ENCODE measurements at regions not wholly inside any gene's neighbourhood (a gene's known extent, or its start where the extent isn't known, plus 50 kb on each side); places are given as distances from the start of the nearest gene placed in this dataset.

DNA sequence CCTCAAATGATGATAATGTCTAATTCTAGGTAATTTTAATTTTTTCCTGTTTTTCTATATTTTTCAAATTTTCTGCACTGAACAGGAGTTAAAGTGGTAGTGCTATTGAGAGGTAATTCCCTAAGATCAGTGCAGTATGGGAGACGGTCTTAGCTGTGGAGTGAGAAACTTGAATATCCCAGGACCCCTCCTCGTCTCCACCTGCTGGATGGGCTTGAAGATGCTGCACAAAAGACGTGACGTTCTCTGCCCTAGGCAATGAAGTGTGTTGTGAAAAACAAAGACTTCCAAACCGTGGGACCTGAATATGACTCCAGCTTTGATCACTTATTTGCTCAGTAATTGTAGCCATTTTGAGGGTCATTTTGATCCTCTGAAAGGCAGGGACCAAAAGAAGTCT lies 298.1 kb downstream of the VRK1 start:
- TF ChIP-seq, protein P1, sequence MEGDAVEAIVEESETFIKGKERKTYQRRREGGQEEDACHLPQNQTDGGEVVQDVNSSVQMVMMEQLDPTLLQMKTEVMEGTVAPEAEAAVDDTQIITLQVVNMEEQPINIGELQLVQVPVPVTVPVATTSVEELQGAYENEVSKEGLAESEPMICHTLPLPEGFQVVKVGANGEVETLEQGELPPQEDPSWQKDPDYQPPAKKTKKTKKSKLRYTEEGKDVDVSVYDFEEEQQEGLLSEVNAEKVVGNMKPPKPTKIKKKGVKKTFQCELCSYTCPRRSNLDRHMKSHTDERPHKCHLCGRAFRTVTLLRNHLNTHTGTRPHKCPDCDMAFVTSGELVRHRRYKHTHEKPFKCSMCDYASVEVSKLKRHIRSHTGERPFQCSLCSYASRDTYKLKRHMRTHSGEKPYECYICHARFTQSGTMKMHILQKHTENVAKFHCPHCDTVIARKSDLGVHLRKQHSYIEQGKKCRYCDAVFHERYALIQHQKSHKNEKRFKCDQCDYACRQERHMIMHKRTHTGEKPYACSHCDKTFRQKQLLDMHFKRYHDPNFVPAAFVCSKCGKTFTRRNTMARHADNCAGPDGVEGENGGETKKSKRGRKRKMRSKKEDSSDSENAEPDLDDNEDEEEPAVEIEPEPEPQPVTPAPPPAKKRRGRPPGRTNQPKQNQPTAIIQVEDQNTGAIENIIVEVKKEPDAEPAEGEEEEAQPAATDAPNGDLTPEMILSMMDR (IDR thresholded peaks at IDR 0.05) = no peak
- TF ChIP-seq, protein P2, sequence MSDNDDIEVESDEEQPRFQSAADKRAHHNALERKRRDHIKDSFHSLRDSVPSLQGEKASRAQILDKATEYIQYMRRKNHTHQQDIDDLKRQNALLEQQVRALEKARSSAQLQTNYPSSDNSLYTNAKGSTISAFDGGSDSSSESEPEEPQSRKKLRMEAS (IDR thresholded peaks at IDR 0.05; ENCODE audit: low read depth) = no peak
- no peak for TF ChIP-seq MXI1 (IDR thresholded peaks at IDR 0.05; ENCODE audit: low read depth, low read length)
- no peak for TF ChIP-seq SMC3 (IDR thresholded peaks at IDR 0.05; ENCODE audit: low read depth, low read length)
- TF ChIP-seq, protein P3, sequence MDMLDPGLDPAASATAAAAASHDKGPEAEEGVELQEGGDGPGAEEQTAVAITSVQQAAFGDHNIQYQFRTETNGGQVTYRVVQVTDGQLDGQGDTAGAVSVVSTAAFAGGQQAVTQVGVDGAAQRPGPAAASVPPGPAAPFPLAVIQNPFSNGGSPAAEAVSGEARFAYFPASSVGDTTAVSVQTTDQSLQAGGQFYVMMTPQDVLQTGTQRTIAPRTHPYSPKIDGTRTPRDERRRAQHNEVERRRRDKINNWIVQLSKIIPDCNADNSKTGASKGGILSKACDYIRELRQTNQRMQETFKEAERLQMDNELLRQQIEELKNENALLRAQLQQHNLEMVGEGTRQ (IDR thresholded peaks at IDR 0.05; ENCODE audit: borderline replicate concordance, low read depth, low read length) = no peak
- TF ChIP-seq POLR2AphosphoS5 (IDR thresholded peaks at IDR 0.05; ENCODE audit: low read depth, low read length) = no peak

Measured in SK-N-SH (cell line).